GM18909 (cell line): ENCODE measurements at regions not wholly inside any gene's neighbourhood (a gene's known extent, or its start where the extent isn't known, plus 50 kb on each side); places are given as distances from the start of the nearest gene placed in this dataset.

Experiments used
- ATAC-seq: cut with Tn5 transposase; IDR thresholded peaks from one replicate; pipeline ENCODE4 v1.9.1; 2021; ENCODE audit warnings: mild to moderate bottlenecking; ENCODE audit not compliant: unreplicated experiment, poor library complexity

DNA sequence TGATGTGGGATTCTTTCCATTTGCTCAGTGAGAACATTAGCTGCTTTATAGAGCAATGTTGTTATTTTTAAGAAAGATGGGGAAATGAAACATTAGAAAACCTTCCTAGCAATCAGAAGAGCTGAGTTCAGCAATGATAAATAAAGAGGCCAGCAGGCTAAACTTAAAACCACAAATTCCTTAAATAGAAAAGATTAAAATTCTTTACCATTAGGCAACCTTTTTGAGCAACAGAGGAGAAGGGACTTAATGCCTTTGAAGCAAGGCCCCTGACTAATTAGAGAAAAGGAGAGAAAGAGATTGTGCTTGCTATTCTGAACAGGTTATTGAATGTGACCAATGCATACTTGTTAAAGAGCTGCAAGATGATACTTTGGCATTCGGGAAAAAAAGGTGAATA is 160.8 kb upstream of the LMO3 start:
- ATAC-seq, result no peak

DNA sequence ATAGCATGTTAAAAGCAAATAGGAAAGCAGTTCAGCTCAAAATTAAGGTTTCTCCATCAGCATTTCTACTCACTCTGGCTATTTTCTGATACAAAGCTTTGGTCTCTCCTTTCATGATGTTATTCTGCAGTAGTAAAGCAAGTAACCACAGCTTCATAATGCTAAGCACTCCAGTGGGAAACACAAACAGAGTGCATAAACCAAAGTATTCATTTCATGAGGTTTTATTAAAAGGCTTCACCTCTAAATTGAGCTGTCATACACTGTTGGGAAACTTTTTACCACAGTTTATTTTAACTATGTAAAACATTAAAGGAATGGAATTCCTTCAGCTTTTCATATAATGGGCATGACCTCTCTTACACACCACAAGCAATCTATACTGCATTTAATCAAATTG is 157.9 kb upstream of the LMO3 start:
- ATAC-seq, result no peak

GRCh38 chr12:16756833-16757555 is 151.0 kb upstream of the LMO3 start:
- no peak for ATAC-seq

- no peak for ATAC-seq
These were observed 124.8 kb upstream of the LMO3 start for GRCh38 chr12:16730772-16731171.

DNA sequence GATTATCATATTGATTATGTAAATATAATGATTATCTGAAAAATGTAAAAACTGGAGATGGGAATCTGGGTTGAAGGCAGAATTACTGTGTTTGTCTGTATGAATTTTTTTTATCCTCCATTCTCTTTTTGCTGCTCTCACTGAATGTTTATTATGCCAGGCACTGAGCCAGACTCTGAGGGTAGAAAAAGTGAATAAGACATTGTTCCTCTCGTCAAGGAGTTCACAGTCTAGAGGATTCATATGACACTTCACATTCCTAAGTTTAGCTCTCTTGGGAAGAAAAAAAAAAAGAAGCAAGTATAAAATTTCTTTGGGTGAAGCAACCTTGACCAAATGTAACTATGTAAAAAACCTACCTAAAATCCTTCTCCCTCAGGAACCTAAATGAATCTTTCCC is 120.9 kb upstream of the LMO3 start:
- no peak for ATAC-seq

GRCh38 chr12:16719713-16720416 is 113.9 kb upstream of the LMO3 start:
- no peak for ATAC-seq

GRCh38 chr12:16716928-16717327 is 111.0 kb upstream of the LMO3 start:
- ATAC-seq, result no peak

DNA sequence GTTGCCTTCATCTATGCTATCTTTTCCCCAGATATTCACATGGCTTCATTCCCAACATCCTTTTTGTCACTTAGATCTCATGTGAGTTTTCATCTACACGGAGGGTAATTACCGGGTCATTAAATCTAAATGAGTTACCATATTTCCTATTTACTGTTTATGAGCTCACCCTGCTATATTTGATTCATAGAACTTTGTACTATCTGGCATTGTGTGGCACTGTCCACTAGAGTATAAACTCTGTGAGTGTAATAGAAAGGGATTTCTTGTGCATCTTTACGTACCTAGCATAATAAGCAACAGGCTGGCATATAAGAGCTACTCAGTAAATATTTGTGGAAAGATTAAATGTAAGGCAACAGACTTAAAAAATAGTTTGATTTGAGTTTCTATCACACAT is 86.1 kb upstream of the LMO3 start:
- no peak for ATAC-seq

- no peak for ATAC-seq
These were observed 85.7 kb upstream of the LMO3 start for GRCh38 chr12:16691624-16692023.

DNA sequence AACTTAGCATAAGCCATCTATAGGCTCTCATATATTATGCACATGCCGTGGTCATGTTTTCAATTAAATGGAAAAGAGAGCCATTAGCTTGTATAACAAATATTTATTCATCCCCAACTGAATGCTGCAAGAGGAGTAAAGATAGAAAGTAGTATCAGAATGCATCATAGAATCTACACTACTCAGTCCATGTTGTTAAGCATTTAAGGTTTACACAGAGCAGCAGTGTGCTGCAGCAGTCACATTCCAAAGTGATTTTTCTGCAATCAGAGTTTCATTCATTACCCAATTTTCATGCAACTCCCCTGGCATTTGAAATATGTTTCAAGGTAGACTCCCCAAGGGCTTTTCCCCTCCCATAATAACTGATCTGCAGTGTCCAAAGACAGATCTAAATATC is 82.2 kb upstream of the LMO3 start:
- ATAC-seq, result no peak

- no peak for ATAC-seq
These were observed 79.1 kb upstream of the LMO3 start for GRCh38 chr12:16685107-16685506.

GRCh38 chr12:16681196-16681595 is 75.2 kb upstream of the LMO3 start:
- ATAC-seq, result no peak

- no peak for ATAC-seq
These were observed 69.5 kb upstream of the LMO3 start for GRCh38 chr12:16675438-16675837.

GRCh38 chr12:16674885-16675284 is 68.9 kb upstream of the LMO3 start:
- no peak for ATAC-seq

GRCh38 chr12:16670456-16671050 is 64.6 kb upstream of the LMO3 start:
- ATAC-seq, result no peak

GRCh38 chr12:16669756-16670155 is 63.8 kb upstream of the LMO3 start:
- ATAC-seq, result no peak

DNA sequence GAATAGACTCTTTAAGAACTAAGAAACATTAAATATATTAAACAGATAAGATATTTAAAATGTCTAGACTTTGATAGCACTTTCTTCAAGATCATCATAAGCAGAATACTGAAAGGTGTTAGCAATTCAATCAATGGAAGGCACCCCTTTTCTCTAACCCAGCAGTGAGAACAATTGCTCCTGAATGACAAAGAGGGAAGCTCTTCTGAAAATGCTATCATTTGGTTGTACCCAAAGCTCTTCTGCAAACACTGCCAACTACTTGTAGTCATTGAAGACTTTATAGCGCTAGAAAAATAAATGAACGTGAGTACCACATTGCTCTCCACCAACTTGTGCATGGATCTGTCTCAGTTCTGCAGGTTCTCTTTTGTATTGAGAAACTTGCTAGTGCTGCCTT is 62.2 kb upstream of the LMO3 start:
- ATAC-seq, result no peak

- no peak for ATAC-seq
These were observed 52.7 kb upstream of the LMO3 start for GRCh38 chr12:16658699-16659098.
